ENCODE measurements at regions not wholly inside any gene's neighbourhood (a gene's known extent, or its start where the extent isn't known, plus 50 kb on each side); places are given as distances from the start of the nearest gene placed in this dataset.
"Not testable (repeated sequence)": the region's sequence is repeated elsewhere in the genome, so short reads cannot be mapped to it uniquely, and the experiment has no call there.

DNA sequence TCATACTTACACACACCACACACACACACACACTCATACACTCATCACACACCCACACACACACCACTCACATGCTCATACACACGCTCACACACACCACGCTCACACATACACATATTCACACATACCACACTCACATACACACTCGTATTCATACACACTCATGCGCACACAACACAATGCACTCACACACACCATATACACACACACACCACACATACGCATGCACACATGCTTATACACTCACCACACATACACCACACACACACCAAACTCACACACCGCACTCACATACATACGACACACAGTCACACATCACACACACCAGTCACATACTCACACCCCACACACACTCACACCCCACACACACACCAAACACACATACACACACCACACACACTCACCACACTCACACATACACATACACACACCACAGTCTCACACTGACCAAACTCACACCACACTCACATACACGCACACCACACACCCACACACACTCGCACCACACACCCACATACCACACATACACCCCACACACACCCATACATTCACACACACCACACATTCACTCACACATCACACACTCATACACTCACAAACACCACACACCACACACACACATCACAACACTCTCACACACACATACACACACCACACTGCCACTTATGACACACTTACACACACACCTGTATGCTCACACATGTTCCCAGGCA, 88.9 kb downstream of the IRX5 start:
- ChIA-PET CTCF (no interaction called here), POLR2A (no interaction called here)
- TF ChIP-seq, protein P1, sequence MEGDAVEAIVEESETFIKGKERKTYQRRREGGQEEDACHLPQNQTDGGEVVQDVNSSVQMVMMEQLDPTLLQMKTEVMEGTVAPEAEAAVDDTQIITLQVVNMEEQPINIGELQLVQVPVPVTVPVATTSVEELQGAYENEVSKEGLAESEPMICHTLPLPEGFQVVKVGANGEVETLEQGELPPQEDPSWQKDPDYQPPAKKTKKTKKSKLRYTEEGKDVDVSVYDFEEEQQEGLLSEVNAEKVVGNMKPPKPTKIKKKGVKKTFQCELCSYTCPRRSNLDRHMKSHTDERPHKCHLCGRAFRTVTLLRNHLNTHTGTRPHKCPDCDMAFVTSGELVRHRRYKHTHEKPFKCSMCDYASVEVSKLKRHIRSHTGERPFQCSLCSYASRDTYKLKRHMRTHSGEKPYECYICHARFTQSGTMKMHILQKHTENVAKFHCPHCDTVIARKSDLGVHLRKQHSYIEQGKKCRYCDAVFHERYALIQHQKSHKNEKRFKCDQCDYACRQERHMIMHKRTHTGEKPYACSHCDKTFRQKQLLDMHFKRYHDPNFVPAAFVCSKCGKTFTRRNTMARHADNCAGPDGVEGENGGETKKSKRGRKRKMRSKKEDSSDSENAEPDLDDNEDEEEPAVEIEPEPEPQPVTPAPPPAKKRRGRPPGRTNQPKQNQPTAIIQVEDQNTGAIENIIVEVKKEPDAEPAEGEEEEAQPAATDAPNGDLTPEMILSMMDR (IDR thresholded peaks at IDR 0.05; ENCODE audit: insufficient read depth, low read depth, low read length): no peak
- no peak for DNase-seq (ENCODE audit: low read depth)
- no peaks in the 10 kb centered on the region for H3K36me3 ChIP-seq (ENCODE audit: control insufficient read depth, insufficient read depth, low read length)
- no peaks in the 10 kb centered on the region for H3K27me3 ChIP-seq (ENCODE audit: control insufficient read depth, insufficient read depth, low read length)
- no peak overlapping the region for H3K4me3 ChIP-seq (ENCODE audit: low read depth, low read length)

DNA sequence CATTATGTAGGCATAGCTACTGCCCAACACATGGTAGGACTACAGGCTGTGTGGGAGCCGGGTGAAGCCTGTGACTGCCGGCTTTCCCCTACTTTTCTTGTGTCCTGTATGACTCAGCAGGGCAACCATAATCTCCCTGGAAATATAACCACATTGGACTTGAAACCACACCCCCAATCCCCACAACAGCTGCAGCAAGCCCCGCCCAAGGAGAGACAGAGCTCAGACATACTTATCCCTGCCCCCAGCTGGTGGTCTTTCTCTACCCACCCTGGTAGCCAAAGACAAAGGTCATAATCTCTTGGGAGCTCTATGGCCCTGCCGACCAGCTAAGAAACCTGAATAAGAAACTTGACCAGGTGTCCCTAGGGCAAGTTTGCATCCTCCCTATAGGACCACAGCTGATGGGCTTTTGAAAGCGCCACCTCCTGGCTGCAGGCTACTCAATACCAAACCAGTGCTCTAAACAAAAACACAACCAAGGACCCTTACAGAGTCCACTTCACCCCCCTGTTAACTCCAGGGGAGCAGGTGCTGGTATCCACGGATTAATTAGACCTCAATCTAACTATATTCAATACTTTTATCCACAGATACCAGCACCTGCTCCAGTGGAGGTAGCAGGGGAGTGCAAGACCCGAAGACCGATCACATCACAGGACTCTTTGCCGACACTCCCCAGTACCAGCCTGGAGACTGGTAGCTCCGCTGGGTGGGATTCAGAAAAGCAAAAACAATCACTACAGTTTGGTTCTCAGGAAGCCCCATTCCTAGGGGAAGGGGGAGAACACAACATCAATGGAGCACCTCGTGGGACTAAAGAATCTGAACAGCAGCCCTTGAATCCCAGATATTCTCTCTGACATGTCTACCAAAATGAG, 91.2 kb downstream of the IRX5 start:
- Histone ChIP-seq H3K27me3 (ENCODE audit: control insufficient read depth, insufficient read depth, low read length) (no peaks in the 10 kb centered on the region), H3K36me3 (ENCODE audit: control insufficient read depth, insufficient read depth, low read length) (no peaks in the 10 kb centered on the region), H3K4me3 (ENCODE audit: low read depth, low read length) (no peak overlapping the region)
- TF ChIP-seq, protein P1 (IDR thresholded peaks at IDR 0.05; ENCODE audit: insufficient read depth, low read depth, low read length): no peak
- ChIA-PET POLR2A (no interaction called here), CTCF (interaction anchor here (0.6 to 1.4 kb wide), 3 partner anchors 14 to 20 kb away, joined by 3 to 5 read pairs (median 5); no protein-coding TSS in a partner anchor)
- no peak for DNase-seq (ENCODE audit: low read depth)

- CTCF ChIA-PET: interaction anchor here (0.6 kb wide), 1 partner anchor 76 kb away, joined by 3 read pairs; no protein-coding TSS in a partner anchor
- H3K36me3 ChIP-seq (ENCODE audit: control insufficient read depth, insufficient read depth, low read length); POLR2A ChIA-PET; DNase-seq (ENCODE audit: low read depth); H3K27me3 ChIP-seq (ENCODE audit: control insufficient read depth, insufficient read depth, low read length); H3K4me3 ChIP-seq (ENCODE audit: low read depth, low read length): not testable (repeated sequence)
These were observed 96.6 kb downstream of the IRX5 start for GRCh38 chr16:55027260-55027659.

- no peaks in the 10 kb centered on the region for H3K36me3 ChIP-seq (ENCODE audit: control insufficient read depth, insufficient read depth, low read length)
- DNase-seq (ENCODE audit: low read depth): no peak
- TF ChIP-seq, protein P1 (IDR thresholded peaks at IDR 0.05; ENCODE audit: insufficient read depth, low read depth, low read length): no peak
- ChIA-PET CTCF (interaction anchor here (0.9 kb wide), 1 partner anchor 192 kb away, joined by 3 read pairs; no protein-coding TSS in a partner anchor), POLR2A (interaction anchor here (0.6 kb wide), 2 partner anchors 47 to 1487 kb away, joined by 3 to 28 read pairs; no protein-coding TSS in a partner anchor)
- no peak overlapping the region for H3K4me3 ChIP-seq (ENCODE audit: low read depth, low read length)
- H3K27me3 ChIP-seq (ENCODE audit: control insufficient read depth, insufficient read depth, low read length): no peaks in the 10 kb centered on the region
These were observed 98.8 kb downstream of the IRX5 start for GRCh38 chr16:55029509-55029908.

DNA sequence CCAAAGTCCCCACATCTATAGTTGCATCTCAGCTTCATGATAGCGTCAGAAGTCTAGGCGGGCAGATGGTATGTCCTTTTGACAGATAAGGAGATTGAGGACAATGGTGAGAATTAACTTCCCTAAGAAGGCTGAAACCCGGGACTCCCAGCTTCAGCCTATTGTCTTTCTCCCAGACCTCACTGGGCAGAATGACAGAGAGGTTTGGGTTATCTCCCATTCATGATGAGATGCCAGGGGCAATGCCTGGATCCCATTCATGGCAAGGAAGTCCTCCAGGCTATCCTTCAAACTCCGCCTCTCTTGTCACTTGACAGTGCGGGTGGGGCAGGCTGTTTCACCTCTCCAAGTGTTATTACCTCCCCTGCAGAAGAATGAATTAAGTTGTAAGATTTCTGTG, 100.3 kb downstream of the IRX5 start:
- no peak for DNase-seq (ENCODE audit: low read depth)
- no peak overlapping the region for H3K4me3 ChIP-seq (ENCODE audit: low read depth, low read length)
- H3K27me3 ChIP-seq (ENCODE audit: control insufficient read depth, insufficient read depth, low read length): no peaks in the 10 kb centered on the region
- CTCF ChIA-PET: no interaction called here
- TF ChIP-seq, protein P1 (IDR thresholded peaks at IDR 0.05; ENCODE audit: insufficient read depth, low read depth, low read length): no peak
- POLR2A ChIA-PET: no interaction called here
- H3K36me3 ChIP-seq (ENCODE audit: control insufficient read depth, insufficient read depth, low read length): no peaks in the 10 kb centered on the region

Data from BJ (cell line).